ENCODE measurements at regions not wholly inside any gene's neighbourhood (a gene's known extent, or its start where the extent isn't known, plus 50 kb on each side); places are given as distances from the start of the nearest gene placed in this dataset.

DNA sequence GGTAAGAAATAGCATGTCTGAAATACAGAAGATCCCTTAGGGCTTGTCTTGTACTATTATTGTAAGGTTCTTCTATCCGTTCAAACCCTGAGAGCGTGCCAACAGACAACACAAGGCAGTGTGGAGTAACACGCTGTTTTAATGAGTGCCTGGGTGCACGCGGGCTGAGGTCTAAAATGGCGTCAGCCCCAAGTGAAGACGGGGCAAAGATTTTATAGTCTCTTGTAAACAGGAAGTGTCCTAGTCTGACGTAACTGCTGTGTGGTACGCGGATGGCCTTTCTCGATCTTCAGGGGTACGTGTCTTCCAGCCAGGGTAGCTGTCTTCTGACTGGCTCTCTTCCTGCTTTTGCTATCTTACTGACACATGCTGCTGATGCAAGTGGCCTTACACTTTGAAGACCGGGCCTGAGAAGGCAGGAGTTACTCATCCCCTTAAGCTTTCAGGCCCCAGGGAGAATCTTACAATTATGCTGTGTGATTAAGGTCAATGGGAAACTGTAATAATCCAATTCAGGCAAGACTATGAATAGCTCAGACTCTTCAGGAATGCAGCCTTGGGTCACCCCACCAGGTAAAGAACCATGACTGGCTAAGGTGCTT lies 1812.0 kb upstream of the CDH9 start:
- TF ChIP-seq, protein P1, sequence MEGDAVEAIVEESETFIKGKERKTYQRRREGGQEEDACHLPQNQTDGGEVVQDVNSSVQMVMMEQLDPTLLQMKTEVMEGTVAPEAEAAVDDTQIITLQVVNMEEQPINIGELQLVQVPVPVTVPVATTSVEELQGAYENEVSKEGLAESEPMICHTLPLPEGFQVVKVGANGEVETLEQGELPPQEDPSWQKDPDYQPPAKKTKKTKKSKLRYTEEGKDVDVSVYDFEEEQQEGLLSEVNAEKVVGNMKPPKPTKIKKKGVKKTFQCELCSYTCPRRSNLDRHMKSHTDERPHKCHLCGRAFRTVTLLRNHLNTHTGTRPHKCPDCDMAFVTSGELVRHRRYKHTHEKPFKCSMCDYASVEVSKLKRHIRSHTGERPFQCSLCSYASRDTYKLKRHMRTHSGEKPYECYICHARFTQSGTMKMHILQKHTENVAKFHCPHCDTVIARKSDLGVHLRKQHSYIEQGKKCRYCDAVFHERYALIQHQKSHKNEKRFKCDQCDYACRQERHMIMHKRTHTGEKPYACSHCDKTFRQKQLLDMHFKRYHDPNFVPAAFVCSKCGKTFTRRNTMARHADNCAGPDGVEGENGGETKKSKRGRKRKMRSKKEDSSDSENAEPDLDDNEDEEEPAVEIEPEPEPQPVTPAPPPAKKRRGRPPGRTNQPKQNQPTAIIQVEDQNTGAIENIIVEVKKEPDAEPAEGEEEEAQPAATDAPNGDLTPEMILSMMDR (IDR thresholded peaks at IDR 0.05; ENCODE audit: low read depth, low read length), result no peak
- no peak for TF ChIP-seq POLR2A (IDR thresholded peaks at IDR 0.05; ENCODE audit: extremely low read depth, insufficient read length)
- TF ChIP-seq, protein P2, sequence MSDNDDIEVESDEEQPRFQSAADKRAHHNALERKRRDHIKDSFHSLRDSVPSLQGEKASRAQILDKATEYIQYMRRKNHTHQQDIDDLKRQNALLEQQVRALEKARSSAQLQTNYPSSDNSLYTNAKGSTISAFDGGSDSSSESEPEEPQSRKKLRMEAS (IDR thresholded peaks at IDR 0.05; ENCODE audit: low read depth, low read length), result no peak
